HL-60 (cell line): ENCODE measurements at regions not wholly inside any gene's neighbourhood (a gene's known extent, or its start where the extent isn't known, plus 50 kb on each side); places are given as distances from the start of the nearest gene placed in this dataset.

Experiments used
- DNase-seq, 2 experiments: peaks; one replicate each; pipeline ENCODE4 v3.0.0-alpha.2; 2010 to 2020; ENCODE audit warnings: low read depth in 1 of 2, low spot score in 1 of 2
- H3K27ac ChIP-seq: fragments of 250-450 bp; sonication (Bioruptor Pico); replicated peaks from 2 replicates; pipeline ENCODE4 v1.5.1; 2020; ENCODE audit warnings: mild to moderate bottlenecking, moderate library complexity
- H3K27me3 ChIP-seq: fragments of 250-450 bp; sonication (Bioruptor Pico); 2 replicates; pipeline ENCODE4 v1.5.1; 2021; ENCODE audit warnings: mild to moderate bottlenecking, moderate library complexity; ENCODE audit not compliant: insufficient read depth, poor library complexity, severe bottlenecking
- H3K4me3 ChIP-seq: replicated peaks from 2 replicates; pipeline ENCODE4 v1.5.1; 2011; ENCODE audit warnings: mild to moderate bottlenecking, control low read depth, low read length; ENCODE audit not compliant: insufficient read depth
- CTCF ChIP-seq: IDR thresholded peaks from one replicate; pipeline ENCODE4 v1.5.1; 2011; ENCODE audit warnings: low read length, control low read depth, inconsistent platforms; ENCODE audit not compliant: insufficient read depth
- GABPA ChIP-seq: IDR thresholded peaks from 2 replicates; pipeline ENCODE4 v1.6.1; 2012; ENCODE audit warnings: low read depth
- POLR2AphosphoS5 ChIP-seq: IDR thresholded peaks from 2 replicates; pipeline ENCODE4 v1.6.1; 2012; ENCODE audit warnings: low read depth
- REST ChIP-seq: IDR thresholded peaks from 2 replicates; pipeline ENCODE4 v1.6.1; 2012; ENCODE audit warnings: low read depth; ENCODE audit not compliant: insufficient replicate concordance
- SPI1 ChIP-seq: IDR thresholded peaks from 2 replicates; pipeline ENCODE4 v1.6.1; 2012; ENCODE audit warnings: low read depth, mild to moderate bottlenecking, borderline replicate concordance

GRCh38 chr2:74067221-74067747, 80.4 kb downstream of the BOLA3 start:
- Histone ChIP-seq H3K27ac (no peak overlapping the region), H3K27me3 (no peaks in the 10 kb centered on the region), H3K4me3 (no peak overlapping the region)
- TF ChIP-seq POLR2AphosphoS5: no peak
- TF ChIP-seq CTCF: no peak
- TF ChIP-seq SPI1: no peak
- no peak for TF ChIP-seq REST
- TF ChIP-seq GABPA: no peak
- DNase-seq: no peak

GRCh38 chr2:74070991-74071390, 76.7 kb downstream of the BOLA3 start:
- Histone ChIP-seq H3K27me3 (no peaks in the 10 kb centered on the region), H3K4me3 (no peak overlapping the region), H3K27ac (peak overlapping the region; percentile 60)
- peak in 1 of 2 experiments; percentile 54 for DNase-seq
- TF ChIP-seq GABPA (no peak), CTCF (no peak), POLR2AphosphoS5 (no peak), REST (no peak), SPI1 (no peak)

GRCh38 chr2:74071426-74071825, 76.3 kb downstream of the BOLA3 start:
- Histone ChIP-seq H3K27me3 (no peaks in the 10 kb centered on the region), H3K27ac (peak overlapping the region; percentile 60), H3K4me3 (no peak overlapping the region)
- TF ChIP-seq POLR2AphosphoS5 (no peak), REST (no peak), CTCF (no peak), GABPA (no peak), SPI1 (no peak)
- peak in 1 of 2 experiments; percentile 49 for DNase-seq
